ENCODE measurements at regions not wholly inside any gene's neighbourhood (a gene's known extent, or its start where the extent isn't known, plus 50 kb on each side); places are given as distances from the start of the nearest gene placed in this dataset.
A peak's percentile ranks its signal among the peaks of the same experiment; 100 is the strongest.
"Not testable (repeated sequence)": the region's sequence is repeated elsewhere in the genome, so short reads cannot be mapped to it uniquely, and the experiment has no call there.

DNA sequence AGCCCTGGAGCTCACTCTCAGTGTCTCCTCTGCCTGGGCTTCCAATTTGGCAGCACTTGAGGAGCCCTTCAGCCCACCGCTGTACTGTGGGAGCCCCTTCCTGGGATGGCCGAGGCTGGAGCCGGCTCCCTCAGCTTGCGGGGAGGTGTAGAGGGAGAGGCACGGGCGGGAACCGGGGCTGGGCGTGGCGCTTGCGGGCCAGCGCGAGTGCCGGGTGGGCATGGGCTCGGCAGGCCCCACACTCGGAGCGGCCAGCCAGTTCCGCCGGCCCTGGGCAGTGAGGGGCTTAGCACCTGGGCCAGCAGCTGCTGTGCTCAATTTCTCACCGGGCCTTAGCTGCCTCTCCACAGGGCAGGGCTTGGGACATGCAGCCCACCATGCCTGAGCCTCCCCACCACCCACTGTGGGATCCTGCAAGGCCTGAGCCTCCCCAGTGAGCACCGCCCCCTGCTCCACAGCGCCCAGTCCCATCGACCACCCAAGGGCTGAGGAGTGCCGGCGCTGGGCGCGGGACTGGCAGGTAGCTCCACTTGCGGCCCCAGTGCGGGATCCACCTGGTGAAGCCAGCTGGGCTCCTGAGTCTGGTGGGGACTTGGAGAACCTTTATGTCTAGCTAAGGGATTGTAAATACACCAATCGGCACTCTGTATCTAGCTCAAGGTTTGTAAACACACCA, 65.1 kb upstream of the ROPN1B start:
- H3K4me3 ChIP-seq; H3K4me1 ChIP-seq; intact Hi-C loops (cut with DNase I); H3K36me3 ChIP-seq; H3K27ac ChIP-seq; DNase-seq; H3K27me3 ChIP-seq (ENCODE audit: low read depth); ATAC-seq; H3K9me3 ChIP-seq: not testable (repeated sequence)

DNA sequence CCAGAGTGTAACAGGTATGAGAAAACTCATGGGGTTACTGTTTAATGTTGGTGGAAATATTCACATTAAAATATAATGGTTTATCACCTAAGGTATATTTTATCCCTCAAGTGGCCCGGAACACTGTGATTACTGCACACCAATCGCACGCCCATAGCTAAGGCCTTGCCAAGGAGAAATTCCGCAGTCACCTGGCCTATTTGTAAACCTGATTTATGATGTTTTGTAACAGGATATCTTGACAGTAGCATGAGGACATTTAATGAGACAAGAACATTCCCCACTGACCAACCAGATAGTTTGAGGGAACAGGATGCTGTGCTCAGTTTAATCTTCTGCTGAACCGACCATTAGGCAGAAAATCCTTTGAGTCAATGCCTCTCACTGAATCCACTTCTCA, 61.7 kb upstream of the ROPN1B start:
- H3K27ac ChIP-seq; ATAC-seq; H3K4me3 ChIP-seq; H3K9me3 ChIP-seq; intact Hi-C loops (cut with DNase I); H3K36me3 ChIP-seq; H3K27me3 ChIP-seq (ENCODE audit: low read depth); DNase-seq; H3K4me1 ChIP-seq: not testable (repeated sequence)

DNA sequence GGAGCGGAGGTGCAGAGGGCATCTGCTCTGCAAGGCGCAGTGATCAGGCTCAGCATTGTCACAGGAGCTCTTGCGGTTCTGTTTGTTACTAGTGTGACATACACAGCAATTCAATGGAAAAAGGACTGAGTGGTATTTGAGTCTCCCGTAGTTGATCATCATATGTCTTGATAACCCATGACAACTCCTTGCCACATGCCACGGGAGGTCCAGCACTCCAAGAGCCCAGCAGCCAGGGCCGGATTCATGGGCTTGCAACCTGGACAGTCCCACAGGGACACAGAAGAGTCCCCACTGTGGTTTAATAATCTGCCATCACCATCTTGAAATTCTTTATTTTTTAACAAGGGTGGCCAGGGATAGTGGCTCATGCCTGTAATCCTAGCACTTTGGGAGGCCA, 58.1 kb upstream of the ROPN1B start:
- H3K4me1 ChIP-seq; H3K27ac ChIP-seq; H3K36me3 ChIP-seq; ATAC-seq; DNase-seq; H3K9me3 ChIP-seq; intact Hi-C loops (cut with DNase I); H3K27me3 ChIP-seq (ENCODE audit: low read depth); H3K4me3 ChIP-seq: not testable (repeated sequence)

DNA sequence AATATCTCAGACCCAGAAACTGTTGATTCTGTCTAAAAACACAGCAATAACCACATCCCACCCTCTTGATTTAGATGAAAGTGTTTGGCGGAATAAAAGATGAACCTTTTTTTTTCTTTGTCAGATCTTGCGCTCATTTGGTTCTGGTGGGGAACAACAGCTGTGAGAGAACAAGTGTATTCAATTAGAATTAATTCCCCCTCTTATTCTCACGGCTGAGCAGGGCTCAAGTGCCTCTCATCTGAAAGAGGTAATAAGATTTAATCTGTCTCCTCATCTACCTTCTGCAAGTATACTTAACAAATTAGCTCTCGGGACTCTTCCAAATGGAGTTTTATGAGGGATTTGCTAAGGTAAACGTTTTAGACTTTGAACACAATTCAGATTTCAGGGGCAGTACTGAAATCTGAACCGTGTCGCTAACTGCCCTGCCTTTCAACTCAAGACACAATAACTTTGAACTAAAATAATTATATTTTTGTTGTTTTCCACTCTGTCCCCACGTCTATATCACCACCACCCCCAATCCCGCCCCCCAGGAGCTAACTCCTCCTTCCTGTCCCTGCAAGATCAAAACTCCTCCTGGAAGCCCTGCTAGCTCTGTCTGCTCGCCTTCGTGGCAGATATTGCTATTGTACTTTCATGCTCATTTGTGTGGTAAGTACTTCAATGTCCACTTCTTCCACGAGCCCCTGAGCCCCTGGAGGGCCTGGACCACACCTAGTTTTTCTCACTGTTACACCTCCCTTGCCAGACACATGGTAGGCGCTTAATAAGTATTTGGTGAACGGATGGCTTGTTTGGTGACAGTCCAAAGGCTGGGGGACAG, 54.2 kb upstream of the ROPN1B start:
- intact Hi-C loops (cut with DNase I); DNase-seq; ATAC-seq; H3K9me3 ChIP-seq; H3K27me3 ChIP-seq (ENCODE audit: low read depth); H3K4me1 ChIP-seq; H3K36me3 ChIP-seq: not testable (repeated sequence)
- H3K27ac ChIP-seq = peak overlapping the region; percentile 87
- peak overlapping the region; percentile 67 for H3K4me3 ChIP-seq

DNA sequence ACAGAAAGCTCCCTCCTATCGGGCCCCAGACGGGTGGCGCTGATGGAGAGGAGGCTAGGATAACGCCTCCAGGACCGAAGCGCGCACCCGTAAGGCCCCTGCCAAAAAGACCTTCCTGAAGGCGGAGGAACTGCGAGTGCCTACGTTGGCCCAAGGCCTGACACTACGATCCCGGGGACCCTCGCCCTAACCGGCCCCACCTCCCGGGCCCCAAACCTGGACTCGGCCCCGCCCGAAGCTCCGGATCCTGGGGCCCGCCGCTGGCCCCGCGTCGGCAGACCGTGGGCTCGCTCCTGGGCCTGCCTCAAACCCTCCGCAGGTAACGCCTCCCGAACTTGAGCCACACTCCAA, 53.6 kb upstream of the ROPN1B start:
- DNase-seq; H3K27me3 ChIP-seq (ENCODE audit: low read depth); intact Hi-C loops (cut with DNase I); H3K9me3 ChIP-seq; ATAC-seq; H3K36me3 ChIP-seq; H3K4me1 ChIP-seq: not testable (repeated sequence)
- Histone ChIP-seq H3K4me3 (peak overlapping the region; percentile 67), H3K27ac (peak overlapping the region; percentile 87)

DNA sequence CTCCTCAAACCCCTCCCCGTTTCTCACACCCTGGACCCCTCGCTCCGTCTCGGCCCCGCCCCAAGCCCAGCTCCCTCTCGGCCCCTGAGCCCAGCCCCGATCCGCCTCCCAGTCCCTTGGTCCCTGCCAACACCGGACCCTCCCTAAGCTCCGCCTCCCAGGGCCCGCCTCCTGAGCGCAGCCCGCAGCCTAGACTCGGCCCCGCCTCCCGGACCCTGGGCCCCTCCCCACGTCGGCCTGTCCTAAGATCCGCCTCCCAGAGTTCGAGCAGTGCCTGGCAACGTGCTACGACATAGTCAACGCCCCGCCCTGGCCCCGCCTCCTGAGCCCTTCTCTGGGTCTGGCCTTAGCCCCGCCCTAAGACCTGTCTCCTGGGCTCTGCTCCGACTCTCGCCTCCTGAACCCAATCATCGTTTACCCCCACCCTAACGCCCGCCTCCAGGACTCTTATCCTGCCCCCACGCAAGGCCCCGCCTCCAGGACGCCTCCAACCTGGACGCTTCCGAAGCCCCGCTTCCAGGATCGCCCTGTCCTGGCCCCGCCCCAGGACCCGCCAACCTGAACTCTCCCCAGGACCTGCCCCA, 53.1 kb upstream of the ROPN1B start:
- intact Hi-C loops (cut with DNase I); H3K27me3 ChIP-seq (ENCODE audit: low read depth); H3K36me3 ChIP-seq; H3K9me3 ChIP-seq; H3K4me1 ChIP-seq: not testable (repeated sequence)
- H3K27ac ChIP-seq = peak overlapping the region; percentile 87
- H3K4me3 ChIP-seq = peak overlapping the region; percentile 67
- peak; percentile 100 for DNase-seq
- peak; percentile 91 to 95 for ATAC-seq

DNA sequence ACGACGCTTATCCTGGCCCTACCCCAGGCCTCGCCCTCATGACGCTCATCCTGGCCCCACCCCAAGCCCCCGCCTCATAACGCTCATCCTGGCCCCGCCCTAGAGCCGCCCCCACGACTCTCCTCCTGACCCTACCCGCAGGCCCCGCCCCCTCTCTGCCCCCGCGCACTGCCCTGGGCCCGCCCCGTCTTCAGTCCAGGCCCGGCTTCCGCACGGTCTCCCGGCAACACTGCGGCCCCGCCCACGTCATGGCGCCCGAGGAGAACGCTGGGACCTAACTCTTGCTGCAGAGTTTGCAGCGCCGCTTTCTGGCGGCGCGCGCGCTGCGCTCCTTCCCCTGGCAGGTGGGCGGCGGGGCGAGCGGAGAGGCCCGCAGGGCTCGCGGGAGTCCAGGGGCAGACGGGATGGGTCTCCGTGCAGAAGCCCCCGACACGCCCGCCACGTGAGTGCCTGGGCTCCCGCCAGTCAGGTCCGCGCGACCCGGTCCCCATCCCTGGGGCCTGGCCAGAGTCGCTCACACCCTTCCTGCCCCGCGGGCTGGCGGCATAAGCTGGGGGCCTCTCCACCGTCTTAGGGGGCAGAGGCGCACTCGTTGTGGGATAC, 52.5 kb upstream of the ROPN1B start:
- H3K4me1 ChIP-seq = peaks cover 10% of the 10 kb centered on the region
- H3K27me3 ChIP-seq (ENCODE audit: low read depth) = no peaks in the 10 kb centered on the region
- no peak for DNase-seq
- no peaks in the 10 kb centered on the region for H3K9me3 ChIP-seq
- intact Hi-C loops (cut with DNase I) = no loop called here
- TF ChIP-seq, protein P1, sequence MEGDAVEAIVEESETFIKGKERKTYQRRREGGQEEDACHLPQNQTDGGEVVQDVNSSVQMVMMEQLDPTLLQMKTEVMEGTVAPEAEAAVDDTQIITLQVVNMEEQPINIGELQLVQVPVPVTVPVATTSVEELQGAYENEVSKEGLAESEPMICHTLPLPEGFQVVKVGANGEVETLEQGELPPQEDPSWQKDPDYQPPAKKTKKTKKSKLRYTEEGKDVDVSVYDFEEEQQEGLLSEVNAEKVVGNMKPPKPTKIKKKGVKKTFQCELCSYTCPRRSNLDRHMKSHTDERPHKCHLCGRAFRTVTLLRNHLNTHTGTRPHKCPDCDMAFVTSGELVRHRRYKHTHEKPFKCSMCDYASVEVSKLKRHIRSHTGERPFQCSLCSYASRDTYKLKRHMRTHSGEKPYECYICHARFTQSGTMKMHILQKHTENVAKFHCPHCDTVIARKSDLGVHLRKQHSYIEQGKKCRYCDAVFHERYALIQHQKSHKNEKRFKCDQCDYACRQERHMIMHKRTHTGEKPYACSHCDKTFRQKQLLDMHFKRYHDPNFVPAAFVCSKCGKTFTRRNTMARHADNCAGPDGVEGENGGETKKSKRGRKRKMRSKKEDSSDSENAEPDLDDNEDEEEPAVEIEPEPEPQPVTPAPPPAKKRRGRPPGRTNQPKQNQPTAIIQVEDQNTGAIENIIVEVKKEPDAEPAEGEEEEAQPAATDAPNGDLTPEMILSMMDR (IDR thresholded peaks at IDR 0.05) = peak; percentile 31
- peak overlapping the region; percentile 72 for H3K4me3 ChIP-seq
- H3K27ac ChIP-seq = peak overlapping the region; percentile 87
- no peaks in the 10 kb centered on the region for H3K36me3 ChIP-seq
- peak; percentile 100 for ATAC-seq

DNA sequence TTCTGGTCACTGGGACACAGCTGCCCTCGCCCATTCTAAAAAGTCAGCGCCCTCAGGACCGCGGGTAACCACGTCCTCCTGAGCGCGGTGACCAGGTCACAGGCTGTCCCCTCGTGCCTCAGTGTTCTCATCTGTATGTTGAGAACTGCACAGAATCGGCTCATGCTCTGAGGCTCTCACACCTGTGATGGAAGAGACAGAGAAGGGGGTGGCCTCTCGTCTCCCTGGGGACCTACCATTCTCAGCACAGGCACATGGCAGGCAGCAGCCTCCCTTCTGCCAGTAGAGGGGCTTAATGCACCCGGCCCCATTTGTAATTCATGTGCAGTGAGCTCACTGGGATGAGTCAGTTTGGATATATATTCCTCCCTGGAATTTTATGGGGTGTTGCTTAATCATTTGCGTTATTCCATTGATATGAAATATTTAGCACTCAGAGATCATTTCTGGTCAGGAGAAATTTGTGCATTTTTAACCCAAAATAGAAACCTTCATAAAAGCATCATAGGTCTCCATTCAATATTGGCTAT, 51.9 kb upstream of the ROPN1B start:
- Histone ChIP-seq H3K4me3 (peak overlapping the region; percentile 72), H3K27ac (peak overlapping the region; percentile 81)
- DNase-seq; H3K36me3 ChIP-seq; intact Hi-C loops (cut with DNase I); H3K4me1 ChIP-seq; H3K27me3 ChIP-seq (ENCODE audit: low read depth); ATAC-seq; H3K9me3 ChIP-seq: not testable (repeated sequence)

DNA sequence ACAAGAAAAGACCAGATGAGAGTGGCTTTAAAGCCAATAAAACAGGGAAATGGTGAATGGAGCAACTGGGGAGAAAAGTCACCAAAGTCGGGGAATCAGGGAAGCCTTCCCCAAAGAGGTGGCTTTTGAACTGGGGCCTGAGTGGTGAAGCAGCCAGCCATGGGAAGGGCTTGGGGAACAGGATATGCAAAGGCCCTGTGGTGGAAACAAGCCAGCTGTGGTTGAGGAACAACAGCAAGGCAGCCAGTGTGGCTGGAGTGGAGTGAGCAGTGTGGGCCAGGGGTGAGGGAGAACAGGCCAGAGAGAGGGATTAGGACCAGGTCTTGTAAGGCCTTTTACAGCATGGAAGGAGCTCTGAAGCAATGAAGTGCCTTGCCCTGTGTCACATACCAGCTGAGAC, 51.0 kb upstream of the ROPN1B start:
- ATAC-seq; H3K4me1 ChIP-seq; H3K36me3 ChIP-seq; intact Hi-C loops (cut with DNase I); H3K27ac ChIP-seq; DNase-seq; H3K27me3 ChIP-seq (ENCODE audit: low read depth); H3K4me3 ChIP-seq; H3K9me3 ChIP-seq: not testable (repeated sequence)

DNA sequence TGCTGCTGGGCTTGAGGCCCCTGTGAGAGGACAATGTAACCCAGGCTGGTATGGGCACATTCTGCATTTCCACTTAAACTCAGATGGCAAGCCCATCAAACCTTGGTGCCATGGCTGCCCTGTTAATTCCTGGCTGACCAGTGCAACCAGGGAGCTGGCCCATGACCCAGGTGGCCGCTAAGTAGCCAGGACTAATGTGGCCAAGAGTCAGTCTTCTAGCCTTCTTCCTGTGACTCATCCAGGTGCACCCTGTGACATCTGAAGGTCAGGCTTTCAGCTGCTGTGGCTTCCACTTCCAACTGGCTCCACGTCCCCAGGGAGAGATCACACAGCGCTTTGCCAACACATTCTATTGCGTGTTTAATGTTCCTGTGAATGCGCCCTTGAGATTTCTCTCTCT, 50.5 kb upstream of the ROPN1B start:
- ATAC-seq; H3K9me3 ChIP-seq; DNase-seq; H3K36me3 ChIP-seq; H3K27me3 ChIP-seq (ENCODE audit: low read depth); H3K27ac ChIP-seq; H3K4me3 ChIP-seq; H3K4me1 ChIP-seq; intact Hi-C loops (cut with DNase I): not testable (repeated sequence)

DNA sequence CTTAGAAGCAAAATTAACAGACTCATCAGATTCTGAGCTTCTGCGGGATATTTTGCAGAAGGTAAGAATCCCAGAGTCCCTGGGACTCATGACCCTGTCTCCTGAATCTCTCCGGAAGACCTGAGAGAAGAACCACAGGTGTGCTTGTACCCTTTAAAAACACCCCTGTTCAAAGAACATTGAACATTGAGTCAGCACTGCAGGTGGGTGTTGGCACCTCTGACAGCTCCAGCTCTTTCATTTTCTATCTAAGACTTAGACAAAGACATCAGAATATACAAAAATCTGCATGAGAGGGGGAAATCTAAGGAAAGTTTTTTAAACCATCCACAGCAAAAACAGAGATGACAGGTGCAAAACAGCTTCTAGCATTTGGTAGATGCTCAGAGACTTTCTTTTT, 50.1 kb upstream of the ROPN1B start:
- H3K9me3 ChIP-seq; H3K27me3 ChIP-seq (ENCODE audit: low read depth); H3K4me1 ChIP-seq; intact Hi-C loops (cut with DNase I); ATAC-seq; DNase-seq; H3K4me3 ChIP-seq; H3K36me3 ChIP-seq; H3K27ac ChIP-seq: not testable (repeated sequence)

Data from lower lobe of right lung (tissue), 2 donors.